ENCODE measurements at regions not wholly inside any gene's neighbourhood (a gene's known extent, or its start where the extent isn't known, plus 50 kb on each side); places are given as distances from the start of the nearest gene placed in this dataset.

DNA sequence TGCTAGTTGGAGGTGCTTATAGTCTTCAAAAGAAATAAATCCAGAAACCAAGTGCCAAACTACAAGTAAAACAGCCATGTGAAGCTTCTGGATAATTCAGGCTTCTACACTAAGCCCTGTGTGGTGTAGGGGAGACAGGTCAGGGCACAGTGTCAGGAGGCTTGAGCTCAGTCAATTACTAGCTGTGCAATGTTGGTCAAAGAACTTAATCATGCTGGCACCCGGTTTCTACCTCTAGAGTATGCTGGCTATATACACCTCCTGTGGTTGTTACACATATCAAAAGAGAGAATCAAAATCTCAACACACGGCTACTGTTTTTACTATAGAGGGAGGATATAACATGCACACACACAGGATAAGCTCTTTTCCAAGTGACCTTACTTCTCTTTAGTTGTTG is 469.7 kb upstream of the ZNF462 start:
- TF ChIP-seq, protein P1, sequence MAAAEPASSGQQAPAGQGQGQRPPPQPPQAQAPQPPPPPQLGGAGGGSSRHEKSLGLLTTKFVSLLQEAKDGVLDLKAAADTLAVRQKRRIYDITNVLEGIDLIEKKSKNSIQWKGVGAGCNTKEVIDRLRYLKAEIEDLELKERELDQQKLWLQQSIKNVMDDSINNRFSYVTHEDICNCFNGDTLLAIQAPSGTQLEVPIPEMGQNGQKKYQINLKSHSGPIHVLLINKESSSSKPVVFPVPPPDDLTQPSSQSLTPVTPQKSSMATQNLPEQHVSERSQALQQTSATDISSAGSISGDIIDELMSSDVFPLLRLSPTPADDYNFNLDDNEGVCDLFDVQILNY (CRISPR knock-in tag; IDR thresholded peaks at IDR 0.05), result no peak
- no peak for TF ChIP-seq TP53 (CRISPR knock-in tag; IDR thresholded peaks at IDR 0.05)
- no peak for TF ChIP-seq ZNF423 (CRISPR knock-in tag; IDR thresholded peaks at IDR 0.05)
- TF ChIP-seq, protein P2, sequence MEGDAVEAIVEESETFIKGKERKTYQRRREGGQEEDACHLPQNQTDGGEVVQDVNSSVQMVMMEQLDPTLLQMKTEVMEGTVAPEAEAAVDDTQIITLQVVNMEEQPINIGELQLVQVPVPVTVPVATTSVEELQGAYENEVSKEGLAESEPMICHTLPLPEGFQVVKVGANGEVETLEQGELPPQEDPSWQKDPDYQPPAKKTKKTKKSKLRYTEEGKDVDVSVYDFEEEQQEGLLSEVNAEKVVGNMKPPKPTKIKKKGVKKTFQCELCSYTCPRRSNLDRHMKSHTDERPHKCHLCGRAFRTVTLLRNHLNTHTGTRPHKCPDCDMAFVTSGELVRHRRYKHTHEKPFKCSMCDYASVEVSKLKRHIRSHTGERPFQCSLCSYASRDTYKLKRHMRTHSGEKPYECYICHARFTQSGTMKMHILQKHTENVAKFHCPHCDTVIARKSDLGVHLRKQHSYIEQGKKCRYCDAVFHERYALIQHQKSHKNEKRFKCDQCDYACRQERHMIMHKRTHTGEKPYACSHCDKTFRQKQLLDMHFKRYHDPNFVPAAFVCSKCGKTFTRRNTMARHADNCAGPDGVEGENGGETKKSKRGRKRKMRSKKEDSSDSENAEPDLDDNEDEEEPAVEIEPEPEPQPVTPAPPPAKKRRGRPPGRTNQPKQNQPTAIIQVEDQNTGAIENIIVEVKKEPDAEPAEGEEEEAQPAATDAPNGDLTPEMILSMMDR (IDR thresholded peaks at IDR 0.05), result no peak
- no peak for TF ChIP-seq CREM (CRISPR knock-in tag; IDR thresholded peaks at IDR 0.05)
- TF ChIP-seq TEAD4 (CRISPR knock-in tag; IDR thresholded peaks at IDR 0.05), result no peak

Measured in WTC11 (cell line).